ENCODE measurements at regions not wholly inside any gene's neighbourhood (a gene's known extent, or its start where the extent isn't known, plus 50 kb on each side); places are given as distances from the start of the nearest gene placed in this dataset.

GRCh38 chr10:105774351-105774750 is 1133.3 kb downstream of the SORCS3 start:
- TF ChIP-seq, protein P1, sequence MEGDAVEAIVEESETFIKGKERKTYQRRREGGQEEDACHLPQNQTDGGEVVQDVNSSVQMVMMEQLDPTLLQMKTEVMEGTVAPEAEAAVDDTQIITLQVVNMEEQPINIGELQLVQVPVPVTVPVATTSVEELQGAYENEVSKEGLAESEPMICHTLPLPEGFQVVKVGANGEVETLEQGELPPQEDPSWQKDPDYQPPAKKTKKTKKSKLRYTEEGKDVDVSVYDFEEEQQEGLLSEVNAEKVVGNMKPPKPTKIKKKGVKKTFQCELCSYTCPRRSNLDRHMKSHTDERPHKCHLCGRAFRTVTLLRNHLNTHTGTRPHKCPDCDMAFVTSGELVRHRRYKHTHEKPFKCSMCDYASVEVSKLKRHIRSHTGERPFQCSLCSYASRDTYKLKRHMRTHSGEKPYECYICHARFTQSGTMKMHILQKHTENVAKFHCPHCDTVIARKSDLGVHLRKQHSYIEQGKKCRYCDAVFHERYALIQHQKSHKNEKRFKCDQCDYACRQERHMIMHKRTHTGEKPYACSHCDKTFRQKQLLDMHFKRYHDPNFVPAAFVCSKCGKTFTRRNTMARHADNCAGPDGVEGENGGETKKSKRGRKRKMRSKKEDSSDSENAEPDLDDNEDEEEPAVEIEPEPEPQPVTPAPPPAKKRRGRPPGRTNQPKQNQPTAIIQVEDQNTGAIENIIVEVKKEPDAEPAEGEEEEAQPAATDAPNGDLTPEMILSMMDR (IDR thresholded peaks at IDR 0.05), result no peak
- TF ChIP-seq POLR2A (IDR thresholded peaks at IDR 0.05), result no peak

Measured in suprapubic skin (tissue), 3 donors.